Thoracic aorta (tissue), 2 donors: ENCODE measurements at regions not wholly inside any gene's neighbourhood (a gene's known extent, or its start where the extent isn't known, plus 50 kb on each side); places are given as distances from the start of the nearest gene placed in this dataset.

Experiments
- ATAC-seq: fragments of 150-250 bp; one replicate; pipeline ENCODE4 v1.8.0; 2017; ENCODE audit warnings: low read depth; ENCODE audit not compliant: insufficient number of reproducible peaks, low FRiP score
- DNase-seq: peaks from one replicate; pipeline ENCODE4 v3.0.0-alpha.2; 2020; ENCODE audit warnings: low spot score
- H3K27ac ChIP-seq, 2 donors: fragments of 200-600 bp; sonication (generic); 1 replicate in 1 of 2; 2 replicates in 1 of 2; pipeline ENCODE4 v1.5.1; 2016; ENCODE audit warnings: mild to moderate bottlenecking in 2 of 2, moderate library complexity in 2 of 2
- H3K27me3 ChIP-seq: fragments of 200-600 bp; sonication (generic); replicated peaks from 2 replicates; pipeline ENCODE4 v1.6.0; 2016; ENCODE audit warnings: mild to moderate bottlenecking; ENCODE audit not compliant: insufficient read depth
- H3K36me3 ChIP-seq: fragments of 200-600 bp; sonication (generic); one replicate; pipeline ENCODE4 v1.5.1; 2016
- H3K4me1 ChIP-seq, 2 donors: fragments of 200-600 bp; sonication (generic); 1 replicate in 1 of 2; 2 replicates in 1 of 2; pipeline versions ENCODE4 v1.5.1 to v1.6.0; 2016; ENCODE audit warnings: low read depth in 2 of 2, mild to moderate bottlenecking in 1 of 2; ENCODE audit not compliant: control insufficient read depth in 1 of 2
- H3K4me3 ChIP-seq: fragments of 200-600 bp; sonication (generic); 2 replicates; pipeline ENCODE4 v1.5.1; 2016; ENCODE audit warnings: mild to moderate bottlenecking
- H3K9me3 ChIP-seq: fragments of 200-600 bp; sonication (generic); 2 replicates; pipeline ENCODE4 v1.5.1; 2016
- TF ChIP-seq, protein P1 (sequence below): fragments of 200-600 bp; sonication (generic); IDR thresholded peaks from one replicate; pipeline ENCODE4 v1.5.1; 2019; ENCODE audit warnings: antibody characterized with exemption

- Histone ChIP-seq H3K36me3 (no peaks in the 10 kb centered on the region), H3K4me1 (no peaks in the 10 kb centered on the region), H3K27ac (no peak overlapping the region), H3K4me3 (no peak overlapping the region), H3K9me3 (no peaks in the 10 kb centered on the region), H3K27me3 (no peaks in the 10 kb centered on the region)
- ATAC-seq (no peak), DNase-seq (no peak)
- TF ChIP-seq, protein P1, sequence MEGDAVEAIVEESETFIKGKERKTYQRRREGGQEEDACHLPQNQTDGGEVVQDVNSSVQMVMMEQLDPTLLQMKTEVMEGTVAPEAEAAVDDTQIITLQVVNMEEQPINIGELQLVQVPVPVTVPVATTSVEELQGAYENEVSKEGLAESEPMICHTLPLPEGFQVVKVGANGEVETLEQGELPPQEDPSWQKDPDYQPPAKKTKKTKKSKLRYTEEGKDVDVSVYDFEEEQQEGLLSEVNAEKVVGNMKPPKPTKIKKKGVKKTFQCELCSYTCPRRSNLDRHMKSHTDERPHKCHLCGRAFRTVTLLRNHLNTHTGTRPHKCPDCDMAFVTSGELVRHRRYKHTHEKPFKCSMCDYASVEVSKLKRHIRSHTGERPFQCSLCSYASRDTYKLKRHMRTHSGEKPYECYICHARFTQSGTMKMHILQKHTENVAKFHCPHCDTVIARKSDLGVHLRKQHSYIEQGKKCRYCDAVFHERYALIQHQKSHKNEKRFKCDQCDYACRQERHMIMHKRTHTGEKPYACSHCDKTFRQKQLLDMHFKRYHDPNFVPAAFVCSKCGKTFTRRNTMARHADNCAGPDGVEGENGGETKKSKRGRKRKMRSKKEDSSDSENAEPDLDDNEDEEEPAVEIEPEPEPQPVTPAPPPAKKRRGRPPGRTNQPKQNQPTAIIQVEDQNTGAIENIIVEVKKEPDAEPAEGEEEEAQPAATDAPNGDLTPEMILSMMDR = no peak
These were observed 157.7 kb downstream of the TMX3 start for GRCh38 chr18:68557183-68557582.

- Histone ChIP-seq H3K9me3 (no peaks in the 10 kb centered on the region), H3K4me1 (no peaks in the 10 kb centered on the region), H3K4me3 (no peak overlapping the region), H3K36me3 (no peaks in the 10 kb centered on the region), H3K27me3 (no peaks in the 10 kb centered on the region), H3K27ac (no peak overlapping the region)
- no peak for DNase-seq
- TF ChIP-seq, protein P1 = no peak
- ATAC-seq = no peak
These were observed 159.0 kb downstream of the TMX3 start for GRCh38 chr18:68555879-68556301.

GRCh38 chr18:68548904-68549870 is 165.7 kb downstream of the TMX3 start:
- TF ChIP-seq, protein P1 = no peak
- Histone ChIP-seq H3K9me3 (no peaks in the 10 kb centered on the region), H3K4me3 (no peak overlapping the region), H3K27ac (no peak overlapping the region), H3K36me3 (no peaks in the 10 kb centered on the region), H3K4me1 (peaks cover 0 to 3% of the 10 kb centered on the region in 2 donors), H3K27me3 (no peaks in the 10 kb centered on the region)
- DNase-seq (no peak), ATAC-seq (no peak)

GRCh38 chr18:68543344-68543743 is 171.6 kb downstream of the TMX3 start:
- peaks cover 0 to 3% of the 10 kb centered on the region in 2 donors for H3K4me1 ChIP-seq
- ATAC-seq (no peak), DNase-seq (no peak)
- H3K27ac ChIP-seq = no peak overlapping the region
- H3K36me3 ChIP-seq = no peaks in the 10 kb centered on the region
- H3K27me3 ChIP-seq = no peaks in the 10 kb centered on the region
- TF ChIP-seq, protein P1 = no peak
- no peak overlapping the region for H3K4me3 ChIP-seq
- H3K9me3 ChIP-seq = no peaks in the 10 kb centered on the region

DNA sequence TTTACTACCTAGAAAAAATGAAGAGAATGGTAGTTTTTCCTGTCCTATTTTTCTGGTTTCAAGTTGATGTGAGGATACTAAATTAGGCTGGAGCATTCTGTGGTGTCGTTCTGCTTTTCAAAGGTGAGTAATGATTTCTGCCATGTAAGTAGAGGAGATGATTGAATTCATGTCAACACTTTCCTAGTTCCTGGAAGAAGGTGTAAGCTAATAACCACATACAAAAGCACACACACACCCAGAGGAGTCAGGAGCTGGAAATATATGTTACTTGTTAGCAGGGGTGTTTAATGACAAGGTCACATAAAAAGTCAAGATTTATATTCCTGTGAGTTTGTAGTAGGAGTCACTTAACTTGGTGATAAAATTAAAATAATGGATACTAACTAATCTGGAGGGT is 172.1 kb downstream of the TMX3 start:
- TF ChIP-seq, protein P1 = no peak
- Histone ChIP-seq H3K27ac (no peak overlapping the region), H3K36me3 (no peaks in the 10 kb centered on the region), H3K4me1 (peaks cover 0 to 3% of the 10 kb centered on the region in 2 donors), H3K4me3 (no peak overlapping the region), H3K27me3 (no peaks in the 10 kb centered on the region), H3K9me3 (no peaks in the 10 kb centered on the region)
- DNase-seq (no peak), ATAC-seq (no peak)
